Right lung (tissue), 2 donors: ENCODE measurements at regions not wholly inside any gene's neighbourhood (a gene's known extent, or its start where the extent isn't known, plus 50 kb on each side); places are given as distances from the start of the nearest gene placed in this dataset.
"Not testable (repeated sequence)": the region's sequence is repeated elsewhere in the genome, so short reads cannot be mapped to it uniquely, and the experiment has no call there.

Source experiments
- DNase-seq, 2 donors: peaks; one replicate each; pipeline ENCODE4 v3.0.0-alpha.2; 2013

GRCh38 chr5:179410291-179411160 is 65.3 kb upstream of the ADAMTS2 start:
- DNase-seq, result no peak

- DNase-seq, result no peak
These were observed 64.5 kb upstream of the ADAMTS2 start for GRCh38 chr5:179409806-179410205.

GRCh38 chr5:179408611-179409010 is 63.4 kb upstream of the ADAMTS2 start:
- DNase-seq, result no peak

GRCh38 chr5:179407191-179408175 is 62.2 kb upstream of the ADAMTS2 start:
- DNase-seq, result no peak

GRCh38 chr5:179406031-179406961 is 61.0 kb upstream of the ADAMTS2 start:
- DNase-seq, result peak; percentile 23 to 29

- DNase-seq, result no peak
These were observed 60.3 kb upstream of the ADAMTS2 start for GRCh38 chr5:179405426-179406030.

GRCh38 chr5:179405054-179405416 is 59.8 kb upstream of the ADAMTS2 start:
- no peak for DNase-seq

- DNase-seq, result no peak
These were observed 59.2 kb upstream of the ADAMTS2 start for GRCh38 chr5:179404321-179405053.

- no peak for DNase-seq
These were observed 58.3 kb upstream of the ADAMTS2 start for GRCh38 chr5:179403426-179404147.

GRCh38 chr5:179400435-179400834 is 55.2 kb upstream of the ADAMTS2 start:
- DNase-seq, result not testable (repeated sequence)

GRCh38 chr5:179400020-179400419 is 54.8 kb upstream of the ADAMTS2 start:
- no peak for DNase-seq

- DNase-seq, result not testable (repeated sequence)
These were observed 54.1 kb upstream of the ADAMTS2 start for GRCh38 chr5:179399327-179399726.

GRCh38 chr5:179397516-179397915 is 52.3 kb upstream of the ADAMTS2 start:
- no peak for DNase-seq
